RPMI7951 (cell line): ENCODE measurements at regions not wholly inside any gene's neighbourhood (a gene's known extent, or its start where the extent isn't known, plus 50 kb on each side); places are given as distances from the start of the nearest gene placed in this dataset.

Experiments
- DNase-seq: peaks from one replicate; pipeline ENCODE4 v3.0.0-alpha.2; 2012; ENCODE audit warnings: low read depth

DNA sequence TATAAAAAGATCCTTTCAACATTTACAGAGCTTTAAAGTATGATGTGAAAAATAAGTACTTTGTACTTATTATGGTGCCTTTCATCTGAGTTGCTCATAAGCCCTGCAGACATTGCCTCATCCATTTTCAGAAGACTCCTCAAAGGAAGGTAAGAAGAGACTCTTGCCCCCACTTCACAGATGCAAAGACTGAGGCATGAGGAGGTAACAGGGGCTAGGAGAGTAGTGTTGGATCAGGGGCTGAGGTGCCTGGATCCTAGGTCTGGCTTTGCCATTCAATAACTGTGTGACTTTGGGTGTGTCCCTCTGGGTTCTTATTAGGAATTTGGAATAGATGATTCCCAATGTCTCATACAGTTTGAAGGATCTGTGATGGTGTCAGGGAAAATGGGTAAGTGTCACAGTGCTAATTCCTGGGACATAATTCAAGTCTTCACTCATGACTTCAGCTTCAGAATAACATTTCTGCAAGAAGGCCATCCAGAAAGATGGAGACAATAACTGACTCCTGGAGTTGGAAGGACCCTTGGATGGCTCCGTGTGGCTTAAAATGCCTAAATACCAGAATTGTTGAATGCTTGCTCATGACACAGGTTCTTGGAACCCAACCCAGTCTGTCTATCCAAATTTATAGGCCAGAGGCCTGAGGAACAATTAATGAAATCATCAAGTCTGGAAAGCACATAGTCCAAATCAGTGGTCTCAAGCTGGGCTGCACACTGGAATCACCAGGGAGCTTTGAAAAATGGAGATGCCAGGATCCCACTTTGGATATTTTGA, 93.1 kb upstream of the RUNX1 start:
- peak; percentile 34 for DNase-seq

DNA sequence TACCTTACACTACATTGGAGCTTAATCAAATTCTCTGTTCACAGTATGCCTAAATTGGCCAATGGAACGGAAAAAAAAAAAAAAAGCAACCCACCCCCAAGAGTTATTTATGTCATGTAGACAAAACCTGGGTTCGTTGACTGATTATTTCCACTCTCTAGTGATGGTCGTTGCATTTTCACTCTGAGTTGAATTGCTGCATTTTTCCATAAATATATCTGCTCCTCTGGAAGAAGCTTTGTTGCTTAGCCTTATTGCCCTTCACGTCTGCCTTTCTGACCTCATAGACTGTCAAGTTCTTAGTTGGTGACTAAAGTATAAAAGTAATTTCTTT, 90.2 kb upstream of the RUNX1 start:
- no peak for DNase-seq

DNA sequence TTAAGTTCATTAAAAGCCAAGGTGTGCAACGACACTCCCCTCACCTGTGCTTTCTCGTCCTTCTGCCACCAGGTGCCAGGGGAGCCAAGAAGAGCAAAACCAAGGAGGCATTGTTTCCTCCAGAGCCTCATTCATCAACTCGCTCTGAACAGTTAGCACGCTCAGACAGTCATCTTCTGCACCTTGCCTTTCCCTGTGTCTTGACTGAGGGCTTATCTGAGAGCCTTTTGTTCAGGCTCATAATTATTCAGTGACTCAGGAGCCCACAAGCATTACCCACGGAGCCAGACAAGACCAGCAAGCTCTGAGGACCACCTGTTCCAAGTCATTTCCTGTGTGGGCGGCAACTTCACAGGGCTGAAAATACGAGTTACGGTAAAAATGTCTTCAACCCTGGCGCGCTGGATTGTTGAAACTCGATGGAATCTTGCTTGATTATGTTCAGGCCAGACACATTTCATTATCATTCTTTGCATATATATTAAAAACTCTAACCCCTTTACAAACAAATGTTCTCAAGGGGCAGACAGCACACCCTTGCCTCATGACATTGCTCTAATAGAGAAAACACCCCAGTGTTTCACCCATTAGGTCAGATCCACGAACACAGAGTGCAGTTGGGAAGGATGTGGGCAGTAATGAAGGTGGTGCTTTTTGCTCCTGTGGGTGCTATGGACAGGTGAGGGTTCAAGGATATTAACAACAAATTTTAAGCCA, 89.7 kb upstream of the RUNX1 start:
- DNase-seq, result peak; percentile 94

DNA sequence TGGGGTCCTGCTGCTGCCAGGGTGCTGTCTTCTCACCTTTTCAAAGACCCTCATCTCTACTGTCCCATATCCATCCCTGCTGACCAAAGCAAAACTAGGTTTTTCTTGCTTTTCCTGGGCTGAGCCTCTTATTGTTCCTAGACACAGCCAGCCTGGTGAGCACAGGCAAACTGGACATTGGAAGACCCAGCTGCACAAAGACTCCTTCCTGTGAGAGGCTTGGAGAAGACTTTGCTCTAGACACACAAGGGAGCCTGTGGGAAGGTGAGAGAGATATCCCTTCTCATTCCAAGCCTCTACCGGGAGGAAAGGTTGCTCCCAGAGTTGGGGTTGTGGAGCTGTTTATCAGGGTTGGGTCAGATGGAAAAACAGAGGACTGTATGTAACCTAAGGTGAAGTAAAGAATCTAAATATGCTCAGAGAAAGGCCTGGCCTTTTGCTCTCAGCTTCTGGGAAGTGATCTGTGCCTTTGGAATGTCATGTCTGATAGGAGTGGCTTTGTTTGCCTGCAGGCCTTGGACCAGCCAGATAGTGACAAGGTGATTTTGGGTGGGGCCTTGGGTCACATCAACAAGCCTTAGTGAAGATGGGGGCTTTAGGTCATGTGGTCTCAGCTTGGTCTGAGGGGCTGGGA, 87.6 kb upstream of the RUNX1 start:
- peak; percentile 84 for DNase-seq

DNA sequence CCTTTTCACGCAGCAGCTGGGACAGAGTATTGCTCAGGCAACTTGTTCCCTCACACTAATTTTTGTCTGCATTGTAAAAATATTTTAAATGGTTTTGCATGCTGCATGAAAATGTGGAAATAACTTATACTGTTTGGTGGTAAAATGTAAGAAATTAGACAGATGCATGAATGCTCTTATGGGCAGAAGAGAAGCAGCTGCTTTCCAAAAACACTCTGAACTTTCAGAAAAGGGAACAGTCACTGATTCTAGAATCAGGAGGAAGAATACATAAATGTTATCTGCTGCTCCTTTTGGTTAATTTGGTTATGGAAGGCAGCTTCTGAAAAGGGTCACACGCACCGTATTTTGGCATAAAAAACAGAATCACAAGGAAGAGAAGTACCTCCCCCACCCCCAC, 87.0 kb upstream of the RUNX1 start:
- no peak for DNase-seq

DNA sequence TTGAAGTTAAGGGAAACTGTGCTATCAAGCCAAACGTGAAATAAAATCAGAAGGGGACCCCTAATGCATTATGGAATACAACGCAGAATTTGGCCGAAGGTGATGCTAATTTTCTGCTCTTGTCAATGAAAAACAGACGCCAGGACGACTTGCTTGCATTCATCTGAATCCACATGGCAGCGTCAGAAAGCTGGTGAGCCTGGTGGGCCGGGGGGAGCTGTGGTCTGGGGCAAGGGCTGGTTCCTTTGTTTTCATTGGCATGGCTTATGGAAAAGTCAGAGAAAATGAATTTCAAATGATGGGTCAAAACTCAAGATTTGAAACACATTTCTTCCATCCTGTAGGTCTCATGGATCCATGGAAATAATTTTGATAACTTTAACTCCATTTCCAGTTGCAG, 86.4 kb upstream of the RUNX1 start:
- DNase-seq, result no peak

DNA sequence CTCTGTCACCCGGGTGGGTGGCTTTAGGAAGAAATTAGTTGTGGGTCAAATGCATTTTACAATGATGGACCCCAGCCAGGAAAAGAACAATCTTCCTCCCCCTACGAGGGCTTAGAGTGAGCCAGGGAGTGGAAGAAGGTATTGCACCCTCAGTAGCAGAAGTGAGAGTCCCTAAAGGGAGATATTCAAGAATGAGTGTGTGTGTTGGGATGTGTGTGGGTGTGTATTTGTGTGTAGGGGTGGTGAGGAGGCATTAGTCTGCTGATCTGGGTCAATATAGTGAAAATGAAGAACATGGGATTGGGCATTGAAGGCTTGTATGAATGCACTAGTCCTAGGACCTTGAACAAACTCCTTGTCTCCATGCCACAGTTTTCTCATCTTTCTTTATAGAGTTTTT, 85.2 kb upstream of the RUNX1 start:
- DNase-seq, result no peak

DNA sequence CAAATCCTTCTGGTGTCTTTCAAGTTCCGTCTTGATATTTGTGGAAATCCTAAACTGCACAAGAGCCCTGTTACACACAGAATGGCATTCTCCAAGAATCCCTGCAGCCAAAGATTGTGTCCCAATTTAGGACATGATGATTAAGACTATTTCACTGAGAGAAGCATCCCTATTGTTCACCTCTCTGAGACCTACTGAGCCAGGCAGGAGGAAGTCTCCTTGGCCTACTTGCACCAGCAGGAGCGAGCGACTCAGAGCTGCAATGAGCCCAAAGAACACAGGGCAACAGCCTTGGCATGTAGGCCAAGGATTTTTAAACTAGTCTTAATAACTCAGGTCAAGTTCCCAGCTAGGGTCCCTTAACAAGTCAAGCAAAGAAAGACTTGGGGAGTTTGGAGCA, 79.4 kb upstream of the RUNX1 start:
- no peak for DNase-seq

DNA sequence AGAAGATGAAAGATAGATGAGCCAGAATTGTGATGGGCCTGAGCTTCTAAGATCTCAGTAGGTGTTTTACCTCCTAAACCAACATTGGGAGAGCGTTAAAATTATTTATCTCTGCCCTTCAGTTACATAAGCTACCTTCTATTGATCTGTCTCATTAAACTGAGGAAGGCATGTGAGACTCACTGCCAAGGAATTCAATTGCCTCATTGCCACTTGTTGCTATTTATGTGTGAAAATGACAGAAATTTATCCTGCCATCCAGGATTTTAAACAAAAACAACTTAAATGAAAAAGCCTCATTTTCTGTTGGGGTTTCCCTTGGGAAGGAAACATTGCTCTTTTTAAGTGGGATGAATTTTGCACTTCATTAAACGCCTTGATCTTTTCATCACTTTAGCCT, 78.7 kb upstream of the RUNX1 start:
- no peak for DNase-seq

DNA sequence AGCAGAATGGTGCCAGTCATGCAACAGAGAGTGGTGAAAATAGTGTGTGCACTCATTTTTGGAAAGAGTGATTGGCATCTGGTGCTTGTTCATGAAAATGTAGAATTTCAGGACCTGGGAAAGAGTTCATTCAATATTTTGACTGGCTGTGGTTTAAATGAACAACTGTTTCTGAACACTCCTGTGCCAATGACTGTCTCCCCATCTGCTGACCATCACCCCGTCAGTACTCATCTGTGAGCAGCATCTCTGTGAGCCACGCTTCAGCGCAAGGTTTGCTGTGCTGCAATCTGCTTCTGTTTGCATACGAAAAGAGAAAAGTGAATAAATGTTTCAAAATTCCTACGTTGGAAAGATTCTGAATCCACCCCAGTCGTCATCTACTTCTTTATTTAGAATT, 77.9 kb upstream of the RUNX1 start:
- no peak for DNase-seq

DNA sequence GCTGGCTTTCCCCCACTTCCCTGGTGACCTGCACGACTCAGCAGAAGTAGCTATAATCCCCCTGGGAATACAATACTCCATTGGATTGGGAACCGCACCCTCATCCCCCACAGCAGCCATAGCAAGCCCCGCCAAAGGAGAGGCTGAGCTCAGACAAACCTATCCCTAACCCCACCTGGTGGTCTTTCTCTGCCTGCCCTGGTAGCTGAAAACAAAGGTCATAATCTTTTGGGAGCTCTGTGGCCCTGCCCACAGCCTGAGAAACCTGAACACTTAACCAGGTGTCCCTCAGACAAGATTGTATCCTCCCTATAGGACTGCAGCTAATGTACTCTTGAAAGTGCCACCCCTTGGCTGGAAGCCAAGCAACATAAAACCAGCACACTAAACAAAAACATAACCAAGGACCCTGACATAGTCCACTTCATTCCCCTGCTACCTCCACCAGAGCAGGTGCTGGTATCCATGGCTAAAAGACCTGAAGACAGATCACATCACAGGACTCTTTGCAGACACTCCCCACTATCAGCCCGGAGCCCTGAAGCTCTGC, 71.6 kb upstream of the RUNX1 start:
- no peak for DNase-seq

DNA sequence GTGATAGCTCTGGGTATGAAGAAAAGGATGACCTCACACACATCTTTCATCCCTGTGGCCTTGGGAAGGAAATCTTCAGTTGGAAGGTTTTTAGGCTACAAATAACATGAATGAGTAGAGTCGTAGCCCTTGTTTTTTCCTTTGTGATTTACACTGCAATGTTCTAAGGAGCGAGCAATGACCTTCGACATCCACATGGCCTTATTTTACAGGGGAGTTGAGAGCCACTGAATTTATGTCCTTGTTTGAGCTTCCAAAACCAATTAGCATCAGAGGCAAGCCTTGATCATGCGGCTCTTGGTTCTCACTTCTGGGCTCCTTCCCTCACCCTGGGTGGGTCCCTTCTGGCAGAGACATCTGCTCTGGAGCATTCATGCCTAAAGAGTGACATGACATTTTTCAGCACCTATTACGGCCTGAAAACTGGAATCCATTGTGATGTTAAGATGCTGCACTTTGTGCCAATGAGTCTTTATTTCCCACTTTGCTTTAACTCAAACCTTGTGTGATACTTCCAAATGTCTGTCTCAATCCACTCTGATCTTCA, 70.5 kb upstream of the RUNX1 start:
- no peak for DNase-seq

DNA sequence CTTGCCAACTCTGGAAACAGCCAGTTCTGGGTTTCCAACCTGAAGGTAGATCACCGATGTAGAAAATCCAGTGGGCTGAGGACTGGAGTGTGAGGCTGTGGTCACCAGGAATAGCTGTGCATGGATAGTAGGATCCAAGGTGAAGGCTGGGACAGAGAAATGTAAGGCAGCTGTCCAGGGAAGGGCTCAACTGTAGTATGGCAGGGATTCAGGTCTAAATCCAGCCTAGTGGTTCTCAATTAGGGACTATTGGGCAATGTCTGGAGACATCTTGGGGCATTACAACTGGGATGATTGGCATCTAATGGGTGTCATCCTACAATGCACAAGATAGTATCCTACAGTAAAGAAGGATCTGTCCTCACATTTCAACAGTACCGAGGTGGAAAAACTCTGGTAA, 67.7 kb upstream of the RUNX1 start:
- no peak for DNase-seq

DNA sequence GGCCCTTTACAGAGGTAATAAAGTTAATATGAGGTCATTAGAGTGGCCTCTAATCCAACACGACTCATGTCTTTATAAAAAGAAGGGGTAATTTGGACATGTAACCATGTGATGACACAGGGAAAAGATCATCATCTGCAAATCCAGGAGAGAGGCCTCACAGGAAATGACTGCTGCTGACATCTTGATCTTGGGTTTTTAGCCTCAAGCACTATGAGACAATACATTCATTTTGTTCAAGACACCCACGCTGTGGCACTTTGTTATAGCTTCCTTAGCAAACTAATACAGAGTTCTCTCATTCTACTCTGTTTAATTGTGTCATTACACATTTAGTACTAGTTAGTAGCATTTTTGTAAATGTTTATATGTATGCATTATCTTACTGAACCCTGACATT, 64.0 kb upstream of the RUNX1 start:
- peak; percentile 74 for DNase-seq

DNA sequence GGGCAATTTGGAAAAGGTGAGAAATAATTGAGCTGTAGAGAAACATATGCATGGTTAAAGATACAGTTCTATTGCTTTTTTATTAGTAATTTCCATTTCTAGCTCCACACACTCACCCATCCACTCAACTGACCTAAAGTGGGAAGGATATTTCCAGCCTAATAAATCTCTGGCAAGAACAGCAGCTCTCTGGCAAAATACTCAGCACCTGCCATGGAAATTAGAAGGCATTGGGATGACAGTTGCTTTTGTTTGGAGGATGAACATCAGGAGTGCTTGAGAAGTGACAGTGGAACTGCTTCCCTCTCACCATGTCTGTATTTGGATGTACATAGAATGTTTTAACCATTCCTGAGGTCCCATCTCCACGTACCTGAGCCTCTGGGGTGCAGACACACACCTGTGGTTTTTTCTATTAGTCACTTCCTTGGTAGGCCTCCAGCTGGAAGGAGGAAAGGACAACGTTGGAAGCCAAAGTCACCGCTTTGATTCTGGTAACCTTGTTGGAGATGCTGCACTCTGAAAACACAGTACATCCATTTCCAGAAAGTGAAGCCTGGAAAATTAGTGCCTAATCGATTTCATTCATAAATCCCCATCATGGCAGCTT, 62.3 kb upstream of the RUNX1 start:
- no peak for DNase-seq

DNA sequence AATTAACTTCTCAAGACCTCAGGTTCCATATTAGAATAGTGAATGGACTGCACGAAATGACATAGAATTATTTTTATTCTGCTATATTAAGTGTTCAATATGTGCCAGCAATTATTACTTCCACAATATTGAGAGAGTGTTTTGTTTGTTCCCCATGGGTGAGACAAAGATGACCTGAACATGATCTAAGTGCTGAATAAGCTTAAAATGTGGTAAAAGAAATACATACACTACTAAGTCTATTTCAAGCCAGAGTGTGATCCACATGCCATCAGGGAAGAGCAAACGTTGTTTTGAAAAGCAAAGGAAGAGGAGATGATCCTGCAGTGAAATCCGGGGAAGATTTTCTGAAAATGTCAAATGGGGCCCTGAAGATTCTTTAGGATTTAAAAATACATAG, 59.8 kb upstream of the RUNX1 start:
- DNase-seq, result no peak

DNA sequence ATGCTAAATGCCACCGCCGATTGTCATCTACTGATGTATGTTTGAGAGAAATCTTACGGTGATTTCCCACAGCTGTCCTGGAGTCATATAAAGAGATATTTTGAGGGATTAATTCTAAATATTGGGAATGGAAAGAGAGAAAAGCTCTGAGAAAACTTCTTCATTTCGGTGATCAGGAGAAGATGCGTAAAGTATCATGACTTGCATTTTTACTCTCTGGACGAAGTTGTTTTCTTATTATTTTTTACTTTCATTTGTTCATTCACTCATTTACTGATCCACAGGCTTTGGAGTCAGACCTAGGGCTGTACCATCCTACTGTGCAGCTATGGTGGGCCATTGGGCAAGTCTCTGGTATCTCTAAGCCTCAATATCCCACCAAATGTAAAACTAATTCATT, 58.4 kb upstream of the RUNX1 start:
- DNase-seq, result no peak

DNA sequence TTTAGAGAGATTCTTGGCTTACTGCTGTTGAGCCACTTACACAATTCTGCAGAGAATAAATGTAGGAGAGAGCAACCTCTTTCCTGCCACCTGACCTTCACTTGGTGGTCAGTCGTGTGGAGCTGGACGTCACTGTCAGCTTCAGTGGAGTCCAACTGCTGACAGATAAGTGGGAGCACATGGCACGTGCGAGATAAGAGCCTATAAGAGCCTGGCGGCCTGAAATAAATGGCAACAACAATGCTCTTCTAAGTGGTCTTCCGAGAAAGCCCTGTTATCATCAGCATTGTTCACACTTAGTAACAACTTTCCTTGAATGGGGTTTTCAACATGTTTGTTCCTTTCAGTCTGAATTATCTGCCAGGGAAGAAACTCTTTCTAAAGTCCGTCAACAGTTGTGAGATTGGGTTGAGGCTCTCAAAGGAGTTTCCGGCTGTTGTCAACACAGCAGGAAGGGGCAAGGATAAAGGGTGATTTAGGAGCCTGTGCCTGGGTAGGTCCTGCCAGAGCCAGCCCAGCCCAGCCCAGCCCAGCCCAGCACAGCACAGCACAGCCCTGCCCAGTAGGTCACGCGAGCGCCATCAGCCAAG, 57.2 kb upstream of the RUNX1 start:
- DNase-seq, result no peak

DNA sequence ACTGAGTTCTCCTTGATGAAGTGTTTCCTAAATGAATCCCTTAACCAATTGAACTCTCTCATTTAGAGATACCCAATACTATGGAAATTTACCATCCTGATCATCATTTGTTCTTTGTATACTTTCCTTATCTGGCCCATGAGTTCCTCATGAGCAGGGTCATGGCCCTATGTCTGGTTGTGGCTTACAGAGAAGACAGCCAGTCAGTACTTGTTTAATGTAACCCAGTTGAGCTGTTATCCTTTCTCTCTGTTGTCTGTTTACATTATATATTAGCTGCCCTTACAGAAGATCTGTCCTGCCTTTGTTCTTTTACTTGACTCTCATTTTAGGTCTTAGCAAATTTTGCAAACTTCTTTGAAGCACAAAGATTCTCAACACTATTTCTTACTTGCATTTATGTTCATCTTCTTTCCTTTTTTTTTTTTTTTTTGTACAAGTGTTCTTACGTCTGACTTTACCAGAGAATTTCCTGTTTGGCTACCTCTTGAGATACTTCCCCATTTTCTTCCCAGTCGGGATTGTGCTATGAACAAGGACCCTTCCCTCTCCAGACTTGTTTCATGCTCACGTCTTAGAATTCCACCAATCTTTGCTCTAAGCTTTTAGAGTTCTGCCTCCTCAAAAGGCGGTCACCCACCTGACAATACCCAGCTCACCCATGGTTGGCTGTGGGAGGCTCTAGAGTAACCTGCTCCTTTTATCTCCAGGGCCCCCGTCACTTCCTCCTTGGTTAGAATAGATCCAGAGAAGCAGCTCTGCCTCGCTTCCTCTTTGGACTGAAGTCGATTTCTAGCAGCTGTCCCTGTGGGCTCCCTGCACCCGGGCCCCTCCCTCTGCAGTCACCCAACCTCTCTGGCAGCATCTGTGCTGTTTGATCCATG, 53.6 kb upstream of the RUNX1 start:
- no peak for DNase-seq

DNA sequence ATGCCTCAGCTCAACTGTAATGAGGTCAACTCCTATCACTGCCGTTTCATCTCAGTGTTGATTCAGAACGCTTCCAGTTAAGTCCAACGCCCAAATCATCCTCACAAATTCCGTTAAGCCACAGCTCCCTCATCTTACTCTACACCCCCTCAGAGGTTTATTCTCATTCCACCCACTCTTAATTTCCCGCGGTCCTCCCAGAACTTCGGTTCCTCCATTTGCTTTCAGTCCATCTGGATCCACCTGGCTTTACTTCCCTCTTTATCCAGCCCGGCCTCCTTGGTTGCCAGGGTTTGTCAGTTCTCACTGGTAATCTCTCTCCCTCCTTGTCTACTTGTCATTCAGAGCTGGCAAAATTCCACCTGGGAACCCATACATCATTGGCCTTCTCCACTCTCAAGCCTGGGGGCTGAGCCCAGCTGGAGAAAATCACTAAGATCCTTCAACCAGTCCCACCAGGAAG, 51.3 kb upstream of the RUNX1 start:
- no peak for DNase-seq

DNA sequence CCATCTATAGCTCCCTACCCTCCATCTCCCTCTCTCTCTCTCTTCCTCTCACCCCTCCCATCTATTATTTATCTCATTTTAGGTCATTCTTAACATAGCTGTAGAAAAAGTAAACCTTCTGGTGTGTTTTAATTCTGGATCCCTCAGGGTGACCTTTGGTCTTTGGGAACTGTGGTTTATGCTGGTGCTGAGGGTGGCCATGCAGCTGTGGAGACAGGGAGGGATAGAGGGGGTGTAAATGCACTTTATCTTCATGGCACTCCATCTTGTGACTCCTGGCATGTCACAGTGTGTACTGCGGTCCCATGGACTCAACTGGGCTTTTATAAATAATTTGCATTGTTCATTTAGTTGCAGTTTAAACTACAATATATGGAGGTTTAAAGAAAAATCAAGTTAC, 50.2 kb upstream of the RUNX1 start:
- DNase-seq, result no peak
